Loucy (cell line): ENCODE measurements at regions not wholly inside any gene's neighbourhood (a gene's known extent, or its start where the extent isn't known, plus 50 kb on each side); places are given as distances from the start of the nearest gene placed in this dataset.

Experiments used
- H2AFZ ChIP-seq: fragments of 200-600 bp; sonication (generic); 2 replicates; pipeline ENCODE4 v1.6.0; 2016; ENCODE audit warnings: antibody characterized with exemption, mild to moderate bottlenecking, low read length, moderate library complexity
- H3F3A ChIP-seq: fragments of 200-600 bp; 2 replicates; pipeline ENCODE4 v1.6.0; 2016; ENCODE audit warnings: antibody characterized with exemption, low read depth, mild to moderate bottlenecking
- H3K27me3 ChIP-seq: fragments of 200-600 bp; sonication (generic); 2 replicates; pipeline ENCODE4 v1.6.1; 2014; ENCODE audit warnings: low read length, mild to moderate bottlenecking; ENCODE audit not compliant: insufficient read depth, poor library complexity, severe bottlenecking
- H3K36me3 ChIP-seq: fragments of 200-600 bp; sonication (generic); 2 replicates; pipeline ENCODE4 v1.6.1; 2016; ENCODE audit warnings: low read length; ENCODE audit not compliant: insufficient read depth
- H3K4me1 ChIP-seq: fragments of 200-600 bp; sonication (generic); 2 replicates; pipeline ENCODE4 v1.5.1; 2014; ENCODE audit warnings: low read length, mild to moderate bottlenecking; ENCODE audit not compliant: insufficient read depth, poor library complexity, severe bottlenecking
- H3K4me2 ChIP-seq: fragments of 200-600 bp; sonication (generic); 2 replicates; pipeline ENCODE4 v1.6.0; 2014; ENCODE audit warnings: antibody characterized with exemption, low read length, low read depth, mild to moderate bottlenecking; ENCODE audit not compliant: poor library complexity, severe bottlenecking
- H3K4me3 ChIP-seq: fragments of 200-600 bp; sonication (generic); 2 replicates; pipeline ENCODE4 v1.5.1; 2014; ENCODE audit warnings: low read length, mild to moderate bottlenecking, mixed read lengths; ENCODE audit not compliant: poor library complexity, severe bottlenecking
- H3K79me2 ChIP-seq: fragments of 200-600 bp; sonication (generic); 2 replicates; pipeline ENCODE4 v1.6.1; 2014; ENCODE audit warnings: low read length; ENCODE audit not compliant: insufficient read depth
- H3K9ac ChIP-seq: fragments of 200-600 bp; sonication (generic); 2 replicates; pipeline ENCODE4 v1.6.0; 2014; ENCODE audit warnings: mild to moderate bottlenecking, low read depth, low read length, moderate library complexity; ENCODE audit not compliant: poor library complexity, severe bottlenecking
- H3K9me2 ChIP-seq: fragments of 200-600 bp; sonication (generic); replicated peaks from 2 replicates; pipeline ENCODE4 v1.6.1; 2016; ENCODE audit warnings: low read depth, low read length, mixed read lengths
- H3K9me3 ChIP-seq: fragments of 200-600 bp; sonication (generic); 2 replicates; pipeline ENCODE4 v1.6.1; 2014; ENCODE audit warnings: mild to moderate bottlenecking, antibody characterized with exemption, low read length, low read depth; ENCODE audit not compliant: insufficient read depth
- H4K20me1 ChIP-seq: fragments of 200-600 bp; sonication (generic); 2 replicates; pipeline ENCODE4 v1.6.0; 2014; ENCODE audit warnings: antibody characterized with exemption, low read length, mild to moderate bottlenecking; ENCODE audit not compliant: insufficient read depth, poor library complexity, severe bottlenecking
- CTCF ChIP-seq: fragments of 200-600 bp; sonication (generic); conservative IDR thresholded peaks from 2 replicates; pipeline ENCODE4 v1.5.1; 2014; ENCODE audit warnings: mild to moderate bottlenecking, antibody characterized with exemption, low read length
- EZH2phosphoT487 ChIP-seq: fragments of 200-600 bp; IDR thresholded peaks from 2 replicates; pipeline ENCODE4 v1.6.1; 2018; ENCODE audit warnings: antibody characterized with exemption, mild to moderate bottlenecking, moderate library complexity, borderline replicate concordance

GRCh38 chr15:77840991-77841775, 208.5 kb upstream of the LINGO1 start:
- Histone ChIP-seq H3K79me2 (no peaks in the 10 kb centered on the region), H2AFZ (no peak overlapping the region), H3K36me3 (no peaks in the 10 kb centered on the region), H3K9me2 (no peaks in the 10 kb centered on the region), H3K9me3 (no peaks in the 10 kb centered on the region), H3K9ac (no peak overlapping the region), H3K27me3 (no peaks in the 10 kb centered on the region), H3K4me2 (no peak overlapping the region), H4K20me1 (no peaks in the 10 kb centered on the region), H3F3A (no peaks in the 10 kb centered on the region), H3K4me1 (peaks cover 7% of the 10 kb centered on the region), H3K4me3 (no peak overlapping the region)
- TF ChIP-seq CTCF (no peak), EZH2phosphoT487 (no peak)

GRCh38 chr15:77839970-77840905, 207.5 kb upstream of the LINGO1 start:
- H3K9ac ChIP-seq, result no peak overlapping the region
- no peaks in the 10 kb centered on the region for H3K27me3 ChIP-seq
- H4K20me1 ChIP-seq, result no peaks in the 10 kb centered on the region
- H3F3A ChIP-seq, result no peaks in the 10 kb centered on the region
- no peaks in the 10 kb centered on the region for H3K9me2 ChIP-seq
- peaks cover 7% of the 10 kb centered on the region for H3K4me1 ChIP-seq
- no peak overlapping the region for H2AFZ ChIP-seq
- H3K36me3 ChIP-seq, result no peaks in the 10 kb centered on the region
- H3K4me3 ChIP-seq, result no peak overlapping the region
- H3K9me3 ChIP-seq, result no peaks in the 10 kb centered on the region
- no peak overlapping the region for H3K4me2 ChIP-seq
- H3K79me2 ChIP-seq, result no peaks in the 10 kb centered on the region
- TF ChIP-seq CTCF, result no peak
- no peak for TF ChIP-seq EZH2phosphoT487

- H3K36me3 ChIP-seq, result no peaks in the 10 kb centered on the region
- peaks cover 7% of the 10 kb centered on the region for H3K4me1 ChIP-seq
- TF ChIP-seq CTCF (no peak), EZH2phosphoT487 (no peak)
- H3K79me2 ChIP-seq, result no peaks in the 10 kb centered on the region
- H3K9me3 ChIP-seq, result no peaks in the 10 kb centered on the region
- no peaks in the 10 kb centered on the region for H3K9me2 ChIP-seq
- H3K9ac ChIP-seq, result no peak overlapping the region
- H3K27me3 ChIP-seq, result no peaks in the 10 kb centered on the region
- no peak overlapping the region for H2AFZ ChIP-seq
- no peak overlapping the region for H3K4me2 ChIP-seq
- no peak overlapping the region for H3K4me3 ChIP-seq
- no peaks in the 10 kb centered on the region for H4K20me1 ChIP-seq
- no peaks in the 10 kb centered on the region for H3F3A ChIP-seq
Observed at GRCh38 chr15:77839456-77839855, 206.7 kb upstream of the LINGO1 start.
